CD4-positive, alpha-beta memory T cell (primary cell): ENCODE measurements at regions not wholly inside any gene's neighbourhood (a gene's known extent, or its start where the extent isn't known, plus 50 kb on each side); places are given as distances from the start of the nearest gene placed in this dataset.

Experiments used
- CTCF ChIA-PET: fragments of 350-600 bp; sonication (Branson Sonifier 250); formaldehyde crosslinking; loops from one replicate; lab custom pipeline; 2021; ENCODE audit warnings: inconsistent platforms; ENCODE audit not compliant: partially characterized antibody; lab: Charles Lee
- POLR2A ChIA-PET: fragments of 350-600 bp; sonication (Branson Sonifier 250); formaldehyde crosslinking; loops from one replicate; lab custom pipeline; 2021; ENCODE audit not compliant: partially characterized antibody; lab: Charles Lee
- DNase-seq, 5 donors: peaks; one replicate each; pipeline versions ENCODE4 v3.0.0 to v3.0.0-alpha.2; 2020 to 2022; ENCODE audit warnings: mixed read lengths in 1 of 5
- H3K27ac ChIP-seq: one replicate; pipeline ENCODE4 v1.7.0; 2013; ENCODE audit warnings: low read depth, low read length
- H3K27me3 ChIP-seq: 2 replicates; pipeline ENCODE4 v1.7.0; 2013; ENCODE audit warnings: mild to moderate bottlenecking, low read length, moderate library complexity; ENCODE audit not compliant: insufficient read depth
- H3K36me3 ChIP-seq: 2 replicates; pipeline ENCODE4 v1.7.0; 2013; ENCODE audit warnings: mild to moderate bottlenecking, low read length, moderate library complexity; ENCODE audit not compliant: insufficient read depth
- H3K4me1 ChIP-seq: 2 replicates; pipeline ENCODE4 v1.7.0; 2013; ENCODE audit warnings: mild to moderate bottlenecking, low read length, moderate library complexity; ENCODE audit not compliant: insufficient read depth
- H3K4me3 ChIP-seq, 2 donors: one replicate each; pipeline ENCODE4 v1.7.0; 2013; ENCODE audit warnings: low read length in 2 of 2, mild to moderate bottlenecking in 1 of 2
- H3K9me3 ChIP-seq, 2 donors: one replicate each; pipeline ENCODE4 v1.7.0; 2013; ENCODE audit warnings: low read length in 2 of 2, control low read depth in 1 of 2; ENCODE audit not compliant: control insufficient read depth in 1 of 2
- H3K27ac Mint-ChIP-seq, 7 donors: one replicate each; pipeline ENCODE4 v1.8.0; 2020 to 2021; ENCODE audit warnings: mixed read lengths in 7 of 7, mild to moderate bottlenecking in 6 of 7, inconsistent platforms in 3 of 7, moderate library complexity in 3 of 7
- H3K27me3 Mint-ChIP-seq, 2 donors: one replicate each; pipeline ENCODE4 v1.8.0; 2020 to 2021; ENCODE audit warnings: mixed read lengths in 2 of 2
- H3K36me3 Mint-ChIP-seq, 2 donors: one replicate each; pipeline ENCODE4 v1.8.0; 2020 to 2021; ENCODE audit warnings: mixed read lengths in 2 of 2, inconsistent platforms in 1 of 2, mild to moderate bottlenecking in 1 of 2
- H3K4me1 Mint-ChIP-seq, 4 donors: one replicate each; pipeline ENCODE4 v1.8.0; 2020 to 2021; ENCODE audit warnings: mixed read lengths in 4 of 4, mild to moderate bottlenecking in 1 of 4
- H3K4me3 Mint-ChIP-seq, 8 donors: one replicate each; pipeline ENCODE4 v1.8.0; 2020 to 2021; ENCODE audit warnings: mixed read lengths in 8 of 8, mild to moderate bottlenecking in 7 of 8, moderate library complexity in 6 of 8, inconsistent platforms in 3 of 8
- H3K9me3 Mint-ChIP-seq, 8 donors: one replicate each; pipeline ENCODE4 v1.8.0; 2020 to 2021; ENCODE audit warnings: mixed read lengths in 8 of 8, mild to moderate bottlenecking in 5 of 8, inconsistent platforms in 3 of 8, moderate library complexity in 1 of 8
- intact Hi-C: fragments of 100-400 bp; cut with micrococcal nuclease; formaldehyde crosslinking; loops from one replicate; pipeline ENCODE4 v1.15.1; 2023

DNA sequence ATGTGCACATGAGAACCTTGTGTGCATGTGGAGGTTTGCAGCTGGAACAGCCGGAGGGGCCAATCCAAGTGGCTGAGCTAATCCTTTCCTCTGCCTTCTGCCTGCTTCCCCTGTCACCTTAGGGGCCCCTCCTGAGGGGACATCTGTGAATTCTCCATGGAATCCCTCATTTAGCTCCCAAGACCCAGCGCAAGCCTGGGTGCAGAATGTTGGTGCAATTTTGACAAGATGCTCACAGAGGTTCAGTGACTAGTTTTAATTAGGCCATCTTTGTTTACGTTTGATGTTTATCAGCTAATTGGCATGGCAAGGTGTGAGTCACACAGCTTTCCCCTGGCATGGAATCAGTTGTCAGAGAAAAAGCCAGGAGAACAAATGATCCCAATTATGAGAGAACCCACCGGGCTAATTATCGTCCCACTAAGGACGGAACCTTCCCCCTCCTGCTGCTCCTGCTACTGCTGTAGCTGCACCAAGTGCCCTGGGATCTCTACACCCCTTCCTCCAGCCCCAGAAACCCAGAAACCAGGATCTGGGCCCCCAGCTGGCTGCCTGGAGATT is 63.6 kb upstream of the PAX6 start:
- POLR2A ChIA-PET: no interaction called here
- Histone ChIP-seq H3K9me3 (no peaks in the 10 kb centered on the region), H3K27me3 (no peaks in the 10 kb centered on the region), H3K27ac (no peak overlapping the region), H3K36me3 (no peaks in the 10 kb centered on the region), H3K4me1 (no peaks in the 10 kb centered on the region), H3K4me3 (no peak overlapping the region)
- Mint-ChIP-seq H3K9me3 (no peaks in the 10 kb centered on the region), H3K4me1 (no peaks in the 10 kb centered on the region), H3K27ac (no peak overlapping the region), H3K27me3 (peaks cover 6 to 38% of the 10 kb centered on the region in 2 donors), H3K4me3 (no peak overlapping the region), H3K36me3 (no peaks in the 10 kb centered on the region)
- intact Hi-C loops: loop anchor here (5.0 kb wide), 1 partner anchor 532 kb away; no protein-coding TSS in a partner anchor
- CTCF ChIA-PET: no interaction called here
- no peak for DNase-seq

DNA sequence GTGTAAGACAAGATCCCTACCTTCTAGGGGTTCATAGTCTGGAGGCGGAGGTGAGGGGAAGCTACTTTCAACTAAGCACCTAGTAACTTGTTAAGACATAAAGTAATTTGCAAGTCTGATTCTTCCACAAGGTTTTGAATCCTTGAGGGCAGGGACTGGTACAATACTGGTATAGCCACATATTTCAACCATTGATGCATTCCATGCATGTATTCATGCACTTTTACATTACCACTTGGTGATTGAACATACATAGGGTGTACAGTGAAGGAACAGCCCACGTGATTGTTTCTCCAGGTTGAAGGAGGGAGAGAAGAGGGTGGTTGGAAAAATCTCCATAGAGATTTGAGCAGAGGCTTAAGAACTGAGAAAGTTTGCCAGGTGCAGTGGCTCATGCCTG is 62.0 kb upstream of the PAX6 start:
- Histone ChIP-seq H3K36me3 (no peaks in the 10 kb centered on the region), H3K4me3 (no peak overlapping the region), H3K9me3 (no peaks in the 10 kb centered on the region), H3K4me1 (no peaks in the 10 kb centered on the region), H3K27ac (no peak overlapping the region), H3K27me3 (no peaks in the 10 kb centered on the region)
- peaks cover 10 to 34% of the 10 kb centered on the region in 2 donors for H3K27me3 Mint-ChIP-seq
- H3K27ac Mint-ChIP-seq: no peak overlapping the region
- no peaks in the 10 kb centered on the region for H3K36me3 Mint-ChIP-seq
- DNase-seq: no peak
- POLR2A ChIA-PET: no interaction called here
- no peaks in the 10 kb centered on the region for H3K9me3 Mint-ChIP-seq
- CTCF ChIA-PET: interaction anchor here (2.2 kb wide), 1 partner anchor 630 kb away, joined by 6 read pairs; no protein-coding TSS in a partner anchor
- no peaks in the 10 kb centered on the region for H3K4me1 Mint-ChIP-seq
- intact Hi-C loops: loop anchor here (5.0 kb wide), 1 partner anchor 531 kb away; no protein-coding TSS in a partner anchor
- H3K4me3 Mint-ChIP-seq: no peak overlapping the region

DNA sequence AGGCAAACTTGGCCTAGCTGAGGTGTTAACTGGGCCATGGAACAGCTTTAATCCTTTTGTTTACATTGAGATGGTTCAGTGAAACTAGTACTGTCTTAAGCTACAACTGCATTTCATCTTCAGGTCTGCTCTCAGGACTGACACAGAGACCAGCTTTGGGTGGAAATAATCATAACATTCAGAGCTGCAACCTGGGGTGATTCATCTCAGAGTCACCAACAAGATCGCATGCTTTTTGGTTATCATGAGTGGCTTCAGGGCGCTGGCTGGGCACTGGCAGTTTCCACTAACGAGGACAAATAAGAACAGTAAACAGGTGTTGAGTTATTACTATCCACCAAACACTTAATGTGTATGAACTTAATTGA is 60.9 kb upstream of the PAX6 start:
- intact Hi-C loops: loop anchor here (5.0 kb wide), 1 partner anchor 530 kb away; no protein-coding TSS in a partner anchor
- peaks cover 12 to 35% of the 10 kb centered on the region in 2 donors for H3K27me3 Mint-ChIP-seq
- ChIA-PET POLR2A (no interaction called here), CTCF (interaction anchor here (1.6 to 2.3 kb wide), 4 partner anchors 11 to 636 kb away, joined by 3 to 9 read pairs (median 6); no protein-coding TSS in a partner anchor)
- H3K36me3 Mint-ChIP-seq: no peaks in the 10 kb centered on the region
- H3K27ac Mint-ChIP-seq: no peak overlapping the region
- no peaks in the 10 kb centered on the region for H3K4me1 ChIP-seq
- H3K36me3 ChIP-seq: no peaks in the 10 kb centered on the region
- H3K4me3 Mint-ChIP-seq: no peak overlapping the region
- H3K9me3 Mint-ChIP-seq: no peaks in the 10 kb centered on the region
- H3K27me3 ChIP-seq: no peaks in the 10 kb centered on the region
- H3K9me3 ChIP-seq: no peaks in the 10 kb centered on the region
- DNase-seq: no peak
- H3K4me1 Mint-ChIP-seq: no peaks in the 10 kb centered on the region
- H3K27ac ChIP-seq: no peak overlapping the region
- H3K4me3 ChIP-seq: no peak overlapping the region

DNA sequence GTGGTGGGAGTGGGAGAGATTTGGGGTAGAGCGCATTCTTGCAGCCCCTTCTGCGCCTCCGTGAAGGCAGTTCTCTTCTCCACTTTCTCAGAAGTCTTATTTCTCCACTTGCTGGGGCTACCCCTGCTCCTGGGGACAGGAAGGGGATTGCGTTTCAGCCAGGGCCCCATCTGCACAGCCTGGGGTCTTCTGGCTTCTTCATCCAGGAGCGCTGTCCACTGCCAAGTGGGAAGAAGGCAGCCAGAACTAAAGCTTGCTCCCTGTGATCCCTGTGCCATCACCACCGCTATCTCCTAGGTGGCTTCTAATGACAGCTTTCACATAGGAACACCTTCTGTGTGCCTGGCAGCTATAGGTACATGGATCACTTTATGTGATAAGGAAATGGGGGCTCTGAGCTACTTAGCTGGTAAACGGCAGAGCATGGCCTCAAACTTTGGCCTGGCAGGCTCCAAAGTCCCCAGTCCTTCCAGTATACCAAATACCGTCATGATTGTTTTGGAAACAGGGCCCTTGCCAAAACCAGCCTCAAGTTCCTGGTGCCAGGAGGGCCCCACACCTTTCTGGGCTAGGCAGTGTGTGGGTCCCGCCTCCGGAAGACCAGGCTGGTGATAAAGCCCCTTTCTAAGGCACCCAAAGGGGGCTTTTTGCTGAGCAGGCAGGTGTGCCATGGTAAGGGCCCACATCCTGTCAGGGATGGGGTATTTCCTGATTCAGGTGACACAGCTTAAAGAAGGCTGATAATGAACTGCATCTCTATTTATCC is 60.4 kb upstream of the PAX6 start:
- ChIA-PET POLR2A (no interaction called here), CTCF (interaction anchor here (1.3 to 2.3 kb wide), 5 partner anchors 11 to 635 kb away, joined by 3 to 9 read pairs (median 5); no protein-coding TSS in a partner anchor)
- Mint-ChIP-seq H3K27me3 (peaks cover 16 to 39% of the 10 kb centered on the region in 2 donors), H3K27ac (no peak overlapping the region), H3K4me3 (no peak overlapping the region), H3K36me3 (no peaks in the 10 kb centered on the region), H3K9me3 (no peaks in the 10 kb centered on the region), H3K4me1 (no peaks in the 10 kb centered on the region)
- Histone ChIP-seq H3K27ac (no peak overlapping the region), H3K4me1 (no peaks in the 10 kb centered on the region), H3K27me3 (no peaks in the 10 kb centered on the region), H3K4me3 (no peak overlapping the region), H3K9me3 (no peaks in the 10 kb centered on the region), H3K36me3 (no peaks in the 10 kb centered on the region)
- intact Hi-C loops: loop anchor here (5.0 kb wide), 1 partner anchor 529 kb away; no protein-coding TSS in a partner anchor
- DNase-seq: no peak

DNA sequence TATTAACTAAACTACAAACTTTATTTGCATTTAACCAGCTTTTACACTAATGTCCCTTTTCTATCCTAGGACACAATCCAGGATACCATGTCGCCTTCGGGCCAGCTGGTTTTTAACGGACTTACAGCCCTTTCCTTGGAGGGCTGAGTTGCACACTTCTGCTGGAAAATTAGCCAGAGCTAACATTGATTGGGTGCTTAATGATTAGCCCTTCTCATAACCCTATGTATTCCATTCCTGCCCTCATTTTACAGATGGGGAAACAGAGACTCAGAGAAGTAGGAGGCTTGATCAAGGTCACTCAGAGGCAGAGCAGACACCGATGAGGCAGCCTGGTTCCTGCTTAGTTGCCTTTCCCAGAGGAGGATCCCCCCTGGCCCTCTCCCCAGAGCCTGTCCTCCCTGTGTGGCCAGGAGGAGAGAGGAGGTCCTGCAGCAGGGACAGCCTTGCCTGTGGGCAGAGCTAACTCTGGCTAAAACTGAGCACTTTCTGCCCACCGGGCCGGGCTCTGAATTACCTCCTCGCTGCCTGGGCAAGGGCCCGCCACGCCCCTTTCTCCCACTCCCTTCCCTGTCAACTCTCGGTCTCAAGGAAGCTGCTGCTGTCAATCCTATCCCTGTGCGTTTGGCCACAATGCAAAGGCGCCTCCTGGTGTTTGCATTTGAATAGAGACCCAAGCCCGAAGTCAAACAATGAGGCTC is 59.6 kb upstream of the PAX6 start:
- no peaks in the 10 kb centered on the region for H3K36me3 Mint-ChIP-seq
- H3K4me3 Mint-ChIP-seq: no peak overlapping the region
- peak in 4 of 5 donors; percentile 0 to 11 (median 2) for DNase-seq
- no peak overlapping the region for H3K4me3 ChIP-seq
- H3K9me3 Mint-ChIP-seq: no peaks in the 10 kb centered on the region
- H3K36me3 ChIP-seq: no peaks in the 10 kb centered on the region
- H3K27ac ChIP-seq: no peak overlapping the region
- no peaks in the 10 kb centered on the region for H3K27me3 ChIP-seq
- no peaks in the 10 kb centered on the region for H3K4me1 Mint-ChIP-seq
- no peak overlapping the region for H3K27ac Mint-ChIP-seq
- no peaks in the 10 kb centered on the region for H3K9me3 ChIP-seq
- intact Hi-C loops: loop anchor here (5.0 kb wide), 1 partner anchor 528 kb away; no protein-coding TSS in a partner anchor
- ChIA-PET CTCF (interaction anchor here (0.7 to 2.3 kb wide), 8 partner anchors 10 to 764 kb away, joined by 3 to 9 read pairs (median 5); no protein-coding TSS in a partner anchor), POLR2A (no interaction called here)
- H3K4me1 ChIP-seq: no peaks in the 10 kb centered on the region
- H3K27me3 Mint-ChIP-seq: peaks cover 16 to 37% of the 10 kb centered on the region in 2 donors

DNA sequence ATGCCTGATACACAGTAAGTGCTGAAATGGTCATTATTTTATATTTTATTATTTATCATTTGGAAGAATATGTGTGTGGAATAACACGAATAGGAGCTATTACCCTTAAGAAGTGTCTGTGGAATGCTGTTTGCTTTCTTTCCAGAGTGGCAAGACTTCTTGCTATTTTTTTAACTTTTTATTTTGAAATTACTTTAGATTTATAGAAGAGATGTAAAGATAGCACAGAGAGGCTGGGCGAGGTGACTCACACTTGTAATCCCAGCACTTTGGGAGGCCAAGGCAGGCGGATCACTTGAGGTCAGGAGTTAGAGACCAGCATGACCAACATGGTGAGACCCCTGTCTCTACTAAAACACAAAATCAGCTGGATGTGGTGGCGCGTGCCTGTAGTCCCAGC is 58.9 kb upstream of the PAX6 start:
- Histone ChIP-seq H3K27me3 (no peaks in the 10 kb centered on the region), H3K9me3 (no peaks in the 10 kb centered on the region), H3K36me3 (no peaks in the 10 kb centered on the region), H3K4me3 (no peak overlapping the region), H3K27ac (no peak overlapping the region), H3K4me1 (no peaks in the 10 kb centered on the region)
- Mint-ChIP-seq H3K4me1 (no peaks in the 10 kb centered on the region), H3K27ac (no peak overlapping the region), H3K4me3 (no peak overlapping the region), H3K9me3 (peaks cover 0 to 4% (median 0%) of the 10 kb centered on the region in 8 donors), H3K27me3 (peaks cover 21 to 37% of the 10 kb centered on the region in 2 donors), H3K36me3 (no peaks in the 10 kb centered on the region)
- CTCF ChIA-PET: interaction anchor here (1.1 to 2.3 kb wide), 4 partner anchors 468 to 763 kb away, joined by 3 to 9 read pairs (median 4); no protein-coding TSS in a partner anchor
- no peak for DNase-seq
- intact Hi-C loops: loop anchor here (5.0 kb wide), 1 partner anchor 528 kb away; no protein-coding TSS in a partner anchor
- POLR2A ChIA-PET: no interaction called here
